ENCODE measurements at regions not wholly inside any gene's neighbourhood (a gene's known extent, or its start where the extent isn't known, plus 50 kb on each side); places are given as distances from the start of the nearest gene placed in this dataset.

DNA sequence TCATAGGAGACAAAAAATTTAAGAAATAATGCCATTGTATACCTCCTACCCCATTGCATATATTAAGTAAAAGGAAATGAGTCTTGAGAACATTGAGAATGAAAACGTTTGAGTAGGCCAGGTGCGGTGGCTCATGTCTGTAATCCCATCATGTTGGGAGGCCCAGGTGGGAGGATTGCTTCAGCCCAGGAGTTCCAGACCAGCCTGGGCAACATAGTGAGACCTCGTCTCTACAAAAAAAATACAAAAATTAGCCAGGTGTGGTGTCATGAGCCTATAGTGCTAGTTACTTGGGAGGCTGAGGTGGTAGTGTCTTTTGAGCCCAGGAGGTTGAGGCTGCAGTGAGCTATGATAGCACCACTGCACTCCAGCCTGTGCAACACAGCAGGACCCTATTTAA is 107.7 kb upstream of the MGAT5 start:
- intact Hi-C loops (cut with DNase I), result no loop called here
- H3K27ac ChIP-seq, result no peak overlapping the region

DNA sequence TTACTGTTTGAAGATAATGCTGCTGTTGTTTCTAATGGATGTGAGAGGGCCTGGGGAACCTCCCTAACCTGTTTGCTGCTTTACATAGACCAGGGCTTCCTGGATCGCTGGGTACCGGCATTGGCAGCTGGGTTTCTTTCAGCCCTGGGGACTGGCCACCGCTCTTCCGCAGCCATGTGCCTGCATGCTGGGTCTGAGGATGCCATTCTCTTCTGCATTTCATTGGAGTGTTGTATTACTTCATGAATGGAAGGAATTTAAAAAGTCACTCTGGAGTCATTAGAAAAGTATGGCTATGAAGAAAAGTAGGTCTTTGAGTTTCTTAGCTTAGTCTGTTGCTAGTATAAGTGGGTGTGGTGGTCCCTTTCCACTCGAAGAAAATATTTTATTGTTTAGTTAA is 107.3 kb upstream of the MGAT5 start:
- Histone ChIP-seq H3K36me3 (no peaks in the 10 kb centered on the region), H3K4me3 (replicated peaks in 1 of 3) (no peak overlapping the region), H3K4me1 (peaks cover 0 to 5% of the 10 kb centered on the region in 2 donors), H3K27me3 (no peaks in the 10 kb centered on the region), H3K27ac (no peak overlapping the region), H3K9me3 (no peaks in the 10 kb centered on the region)
- WGBS, 2 donors, result 81 to 91% methylated on average over 5 of the region's 5 CpGs
- no peak for DNase-seq
- intact Hi-C loops (cut with DNase I), result no loop called here
- TF ChIP-seq POLR2A (IDR thresholded peaks at IDR 0.05), result no peak
- TF ChIP-seq, protein P1, sequence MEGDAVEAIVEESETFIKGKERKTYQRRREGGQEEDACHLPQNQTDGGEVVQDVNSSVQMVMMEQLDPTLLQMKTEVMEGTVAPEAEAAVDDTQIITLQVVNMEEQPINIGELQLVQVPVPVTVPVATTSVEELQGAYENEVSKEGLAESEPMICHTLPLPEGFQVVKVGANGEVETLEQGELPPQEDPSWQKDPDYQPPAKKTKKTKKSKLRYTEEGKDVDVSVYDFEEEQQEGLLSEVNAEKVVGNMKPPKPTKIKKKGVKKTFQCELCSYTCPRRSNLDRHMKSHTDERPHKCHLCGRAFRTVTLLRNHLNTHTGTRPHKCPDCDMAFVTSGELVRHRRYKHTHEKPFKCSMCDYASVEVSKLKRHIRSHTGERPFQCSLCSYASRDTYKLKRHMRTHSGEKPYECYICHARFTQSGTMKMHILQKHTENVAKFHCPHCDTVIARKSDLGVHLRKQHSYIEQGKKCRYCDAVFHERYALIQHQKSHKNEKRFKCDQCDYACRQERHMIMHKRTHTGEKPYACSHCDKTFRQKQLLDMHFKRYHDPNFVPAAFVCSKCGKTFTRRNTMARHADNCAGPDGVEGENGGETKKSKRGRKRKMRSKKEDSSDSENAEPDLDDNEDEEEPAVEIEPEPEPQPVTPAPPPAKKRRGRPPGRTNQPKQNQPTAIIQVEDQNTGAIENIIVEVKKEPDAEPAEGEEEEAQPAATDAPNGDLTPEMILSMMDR (IDR thresholded peaks at IDR 0.05), result no peak

More for the DNA sequence above, 107.7 kb upstream of the MGAT5 start:
- DNase-seq, result no peak
- H3K4me1 ChIP-seq, result peaks cover 0 to 7% of the 10 kb centered on the region in 2 donors
- H3K36me3 ChIP-seq, result no peaks in the 10 kb centered on the region
- no peak for TF ChIP-seq POLR2A (IDR thresholded peaks at IDR 0.05)
- H3K27me3 ChIP-seq, result no peaks in the 10 kb centered on the region
- H3K4me3 ChIP-seq (replicated peaks in 1 of 3), result no peak overlapping the region
- 71 to 88% methylated on average over 3 of the region's 3 CpGs for WGBS, 2 donors
- no peaks in the 10 kb centered on the region for H3K9me3 ChIP-seq

DNA sequence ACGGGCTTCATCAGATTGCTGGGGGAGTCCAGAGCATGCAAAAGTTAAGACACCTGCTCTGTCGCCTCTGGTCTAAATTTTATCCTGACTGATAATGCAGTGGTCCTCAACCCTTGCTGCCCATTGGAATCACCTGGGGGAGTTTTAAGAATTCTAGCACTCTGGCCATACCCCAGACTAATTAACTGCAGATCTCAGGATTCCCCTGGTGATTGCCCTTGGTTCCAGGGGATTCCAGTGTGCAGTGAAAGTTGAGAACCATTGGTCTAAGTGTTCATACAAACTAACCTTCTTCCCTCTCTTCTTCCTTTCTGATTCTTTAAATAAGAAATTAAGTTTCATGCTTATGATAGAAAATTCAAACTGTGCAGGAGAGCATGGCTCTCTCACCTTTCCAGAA is 105.7 kb upstream of the MGAT5 start:
- Histone ChIP-seq H3K36me3 (no peaks in the 10 kb centered on the region), H3K4me3 (replicated peaks in 1 of 3) (no peak overlapping the region), H3K27ac (no peak overlapping the region), H3K4me1 (no peaks in the 10 kb centered on the region), H3K27me3 (no peaks in the 10 kb centered on the region), H3K9me3 (no peaks in the 10 kb centered on the region)
- WGBS, 2 donors, result 93 to 96% methylated on average over 2 of the region's 2 CpGs
- DNase-seq, result no peak
- TF ChIP-seq, protein P1 (IDR thresholded peaks at IDR 0.05), result no peak
- no peak for TF ChIP-seq POLR2A (IDR thresholded peaks at IDR 0.05)
- intact Hi-C loops (cut with DNase I), result no loop called here

DNA sequence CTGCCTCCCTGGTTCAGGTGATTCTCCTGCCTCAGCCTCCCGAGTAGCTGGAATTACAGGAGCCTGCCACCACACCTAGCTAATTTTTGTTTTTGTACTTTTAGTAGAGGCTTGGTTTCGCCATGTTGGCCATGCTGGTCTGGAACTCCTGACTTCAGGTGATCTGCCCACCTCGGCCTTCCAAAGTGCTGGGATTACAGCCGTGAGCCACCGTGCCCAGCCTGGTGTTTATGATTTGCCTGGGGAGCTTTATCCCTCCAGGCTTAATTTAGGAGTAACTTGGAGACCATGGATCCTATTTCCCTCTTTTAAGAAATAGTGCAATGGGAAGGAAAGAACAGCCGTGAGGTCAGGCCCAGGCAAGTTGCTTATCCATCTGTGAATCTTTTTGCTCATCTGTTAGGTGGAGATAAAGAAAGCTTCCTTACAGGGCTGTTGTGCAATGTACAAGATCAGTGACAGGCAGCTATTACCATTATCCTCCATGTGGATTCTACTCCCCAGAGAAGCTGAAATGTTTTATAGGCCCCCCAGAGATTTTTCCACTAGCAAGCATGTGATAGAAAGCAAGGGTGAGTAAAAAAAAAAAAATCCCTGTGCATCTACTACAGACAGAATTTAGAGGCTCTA is 104.9 kb upstream of the MGAT5 start:
- TF ChIP-seq, protein P1 (IDR thresholded peaks at IDR 0.05), result no peak
- TF ChIP-seq POLR2A (IDR thresholded peaks at IDR 0.05), result no peak
- Histone ChIP-seq H3K9me3 (no peaks in the 10 kb centered on the region), H3K4me1 (no peaks in the 10 kb centered on the region), H3K4me3 (replicated peaks in 1 of 3) (no peak overlapping the region), H3K27ac (no peak overlapping the region), H3K36me3 (no peaks in the 10 kb centered on the region), H3K27me3 (no peaks in the 10 kb centered on the region)
- no peak for DNase-seq
- 97 to 98% methylated on average over 6 of the region's 6 CpGs for WGBS, 2 donors
- intact Hi-C loops (cut with DNase I), result no loop called here

DNA sequence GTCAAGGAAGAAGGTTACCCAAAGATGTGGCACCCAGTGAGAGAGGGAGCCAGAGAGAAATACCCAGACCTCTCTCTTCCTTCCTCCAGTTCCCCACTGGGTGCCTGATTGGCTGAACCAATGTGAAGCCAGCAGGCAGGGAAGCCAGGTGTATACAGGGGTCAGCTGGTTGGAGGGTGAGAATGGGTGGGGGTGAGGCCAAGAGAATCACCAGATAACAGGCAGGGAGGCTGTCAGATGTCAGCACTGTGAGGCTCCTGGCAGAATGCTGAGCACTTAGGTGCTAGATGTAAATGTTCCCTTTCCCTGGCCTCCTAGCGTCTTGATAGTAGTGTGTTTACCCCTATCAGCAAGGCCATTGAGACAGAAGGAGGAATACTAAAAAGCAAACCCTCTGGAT is 104.0 kb upstream of the MGAT5 start:
- 62 to 100% methylated on average over 1 of the region's 1 CpG for WGBS, 2 donors
- intact Hi-C loops (cut with DNase I), result no loop called here
- Histone ChIP-seq H3K9me3 (no peaks in the 10 kb centered on the region), H3K4me3 (replicated peaks in 1 of 3) (no peak overlapping the region), H3K27ac (no peak overlapping the region), H3K36me3 (no peaks in the 10 kb centered on the region), H3K27me3 (no peaks in the 10 kb centered on the region), H3K4me1 (no peaks in the 10 kb centered on the region)
- no peak for TF ChIP-seq POLR2A (IDR thresholded peaks at IDR 0.05)
- TF ChIP-seq, protein P1 (IDR thresholded peaks at IDR 0.05), result no peak
- no peak for DNase-seq
